ENCODE measurements at regions not wholly inside any gene's neighbourhood (a gene's known extent, or its start where the extent isn't known, plus 50 kb on each side); places are given as distances from the start of the nearest gene placed in this dataset.

- TF ChIP-seq EZH2 (IDR thresholded peaks at IDR 0.05; ENCODE audit: borderline replicate concordance, low read depth, low read length, poor library complexity, severe bottlenecking) (no peak), CTCF (conservative IDR thresholded peaks at IDR 0.05; ENCODE audit: low read depth, low read length) (0 out of 2 replicates have a peak, but pooled peaks have one; percentile 28)
Measured at GRCh38 chr6:91485047-91485446, 898.2 kb upstream of the MAP3K7 start.

Measured in A673 (cell line).